ENCODE measurements at regions not wholly inside any gene's neighbourhood (a gene's known extent, or its start where the extent isn't known, plus 50 kb on each side); places are given as distances from the start of the nearest gene placed in this dataset.
"Not testable (repeated sequence)": the region's sequence is repeated elsewhere in the genome, so short reads cannot be mapped to it uniquely, and the experiment has no call there.

DNA sequence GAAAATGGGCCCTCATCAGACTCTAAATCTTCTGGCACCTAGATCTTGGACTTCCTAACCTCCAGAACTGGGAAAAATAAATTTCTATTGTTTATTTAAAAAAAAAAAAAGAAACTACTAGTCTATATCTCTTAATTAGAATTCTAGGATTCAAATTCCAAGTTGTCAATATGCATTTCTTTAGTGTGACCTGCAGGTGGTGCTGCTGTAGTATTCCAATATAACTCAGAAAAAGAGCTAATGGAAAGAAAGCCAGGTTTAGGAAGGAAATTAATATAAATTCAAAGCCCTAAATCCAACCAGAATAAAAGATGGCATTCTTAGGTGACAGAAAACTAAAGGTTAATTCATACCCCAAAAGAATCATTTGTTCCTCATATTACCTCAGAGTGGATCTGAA lies 80.0 kb upstream of the NALF2 start:
- no peaks in the 10 kb centered on the region for H3K9me3 ChIP-seq
- H3K27me3 ChIP-seq (ENCODE audit: low read depth), result no peaks in the 10 kb centered on the region
- no peak overlapping the region for H3K4me3 ChIP-seq
- intact Hi-C loops (cut with DNase I), result no loop called here
- no peak overlapping the region for H3K27ac ChIP-seq
- TF ChIP-seq, protein P1, sequence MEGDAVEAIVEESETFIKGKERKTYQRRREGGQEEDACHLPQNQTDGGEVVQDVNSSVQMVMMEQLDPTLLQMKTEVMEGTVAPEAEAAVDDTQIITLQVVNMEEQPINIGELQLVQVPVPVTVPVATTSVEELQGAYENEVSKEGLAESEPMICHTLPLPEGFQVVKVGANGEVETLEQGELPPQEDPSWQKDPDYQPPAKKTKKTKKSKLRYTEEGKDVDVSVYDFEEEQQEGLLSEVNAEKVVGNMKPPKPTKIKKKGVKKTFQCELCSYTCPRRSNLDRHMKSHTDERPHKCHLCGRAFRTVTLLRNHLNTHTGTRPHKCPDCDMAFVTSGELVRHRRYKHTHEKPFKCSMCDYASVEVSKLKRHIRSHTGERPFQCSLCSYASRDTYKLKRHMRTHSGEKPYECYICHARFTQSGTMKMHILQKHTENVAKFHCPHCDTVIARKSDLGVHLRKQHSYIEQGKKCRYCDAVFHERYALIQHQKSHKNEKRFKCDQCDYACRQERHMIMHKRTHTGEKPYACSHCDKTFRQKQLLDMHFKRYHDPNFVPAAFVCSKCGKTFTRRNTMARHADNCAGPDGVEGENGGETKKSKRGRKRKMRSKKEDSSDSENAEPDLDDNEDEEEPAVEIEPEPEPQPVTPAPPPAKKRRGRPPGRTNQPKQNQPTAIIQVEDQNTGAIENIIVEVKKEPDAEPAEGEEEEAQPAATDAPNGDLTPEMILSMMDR (IDR thresholded peaks at IDR 0.05), result no peak
- no peaks in the 10 kb centered on the region for H3K4me1 ChIP-seq
- no peak for ATAC-seq
- no peaks in the 10 kb centered on the region for H3K36me3 ChIP-seq
- DNase-seq, result no peak

DNA sequence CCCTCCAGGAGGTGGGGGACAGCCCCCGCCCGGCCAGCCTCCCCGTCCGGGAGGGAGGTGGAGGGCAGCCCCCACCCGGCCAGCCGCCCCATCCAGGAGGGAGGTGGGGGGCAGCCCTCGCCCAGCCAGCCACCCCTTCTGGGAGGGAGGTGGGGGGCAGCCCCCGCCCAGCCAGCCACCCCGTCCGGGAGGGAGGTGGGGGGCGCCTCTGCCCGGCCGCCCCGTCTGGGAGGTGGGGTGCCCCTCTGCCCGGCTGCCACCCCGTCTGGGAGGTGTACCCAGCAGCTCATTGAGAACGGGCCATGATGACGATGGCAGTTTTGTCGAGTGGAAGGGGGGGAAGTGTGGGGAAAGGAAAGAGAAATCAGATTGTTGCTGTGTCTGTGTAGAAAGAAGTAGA lies 81.9 kb upstream of the NALF2 start:
- H3K27me3 ChIP-seq (ENCODE audit: low read depth); intact Hi-C loops (cut with DNase I); ATAC-seq; H3K9me3 ChIP-seq; H3K36me3 ChIP-seq; H3K4me1 ChIP-seq; H3K4me3 ChIP-seq; DNase-seq; H3K27ac ChIP-seq: not testable (repeated sequence)

DNA sequence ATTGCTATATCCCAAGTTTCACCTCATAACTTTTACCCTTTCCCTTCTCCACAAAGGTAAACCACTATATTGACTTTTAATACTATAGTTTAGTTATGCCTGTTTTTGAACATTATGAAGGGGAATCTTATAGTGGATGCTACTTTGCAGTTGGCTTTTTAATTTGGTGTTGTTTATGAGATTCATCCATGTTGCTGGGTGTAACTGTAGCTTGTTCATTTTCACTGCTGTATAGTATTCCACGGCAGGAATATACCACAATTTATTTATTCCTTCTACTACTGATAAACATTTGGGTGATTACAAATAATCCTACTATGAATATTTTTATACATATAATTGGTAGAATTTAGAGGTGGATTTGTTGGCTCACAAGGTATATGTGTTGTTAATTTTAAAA lies 88.4 kb upstream of the NALF2 start:
- no peak for ATAC-seq
- no peaks in the 10 kb centered on the region for H3K4me1 ChIP-seq
- no peaks in the 10 kb centered on the region for H3K27me3 ChIP-seq (ENCODE audit: low read depth)
- no peak overlapping the region for H3K27ac ChIP-seq
- no peaks in the 10 kb centered on the region for H3K9me3 ChIP-seq
- intact Hi-C loops (cut with DNase I), result no loop called here
- no peaks in the 10 kb centered on the region for H3K36me3 ChIP-seq
- no peak overlapping the region for H3K4me3 ChIP-seq
- DNase-seq, result no peak
- TF ChIP-seq, protein P1 (IDR thresholded peaks at IDR 0.05), result no peak

DNA sequence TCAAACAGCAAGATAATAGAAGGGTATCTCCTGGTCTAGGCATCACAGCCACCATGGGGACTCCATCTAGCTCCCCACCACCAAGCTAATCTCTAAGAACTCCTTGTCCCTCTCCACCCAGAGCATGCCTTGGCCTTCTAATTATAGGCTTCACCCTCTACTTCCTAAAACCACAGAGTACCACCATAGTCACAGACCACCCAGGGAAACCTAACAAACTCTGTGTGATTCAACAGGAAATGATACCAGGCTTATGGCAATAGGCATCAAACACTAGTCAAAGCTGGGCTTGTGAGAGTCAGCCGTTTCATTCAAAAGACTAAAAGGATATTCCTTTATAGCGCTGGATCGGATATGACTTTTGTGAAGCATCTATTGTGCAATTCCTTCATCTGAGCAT lies 91.5 kb upstream of the NALF2 start:
- H3K4me3 ChIP-seq, result no peak overlapping the region
- TF ChIP-seq, protein P1 (IDR thresholded peaks at IDR 0.05), result no peak
- H3K27ac ChIP-seq, result no peak overlapping the region
- no peaks in the 10 kb centered on the region for H3K27me3 ChIP-seq (ENCODE audit: low read depth)
- H3K9me3 ChIP-seq, result no peaks in the 10 kb centered on the region
- DNase-seq, result no peak
- no peak for ATAC-seq
- no peaks in the 10 kb centered on the region for H3K36me3 ChIP-seq
- H3K4me1 ChIP-seq, result no peaks in the 10 kb centered on the region
- intact Hi-C loops (cut with DNase I), result no loop called here

DNA sequence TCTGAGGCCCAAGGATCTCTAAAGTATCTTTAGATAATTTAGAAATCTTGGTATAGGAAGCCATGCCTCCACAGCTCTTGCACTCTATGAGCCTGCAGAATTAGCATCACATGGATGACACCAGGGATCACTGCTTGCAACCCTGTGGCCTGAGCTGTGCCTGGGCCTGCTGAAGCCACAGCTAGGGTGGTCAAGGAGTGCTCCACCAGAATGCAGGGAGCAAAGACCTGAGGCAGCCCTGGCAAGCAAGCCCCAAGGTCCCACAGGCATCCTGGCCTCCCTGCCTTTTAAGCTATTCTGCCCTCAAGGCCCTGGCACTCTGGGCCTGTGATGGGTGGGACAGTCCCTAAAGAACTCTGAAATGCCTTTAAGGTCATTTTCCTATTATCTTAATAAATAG lies 105.2 kb upstream of the NALF2 start:
- intact Hi-C loops (cut with DNase I), result no loop called here
- ATAC-seq (no peak), DNase-seq (no peak)
- Histone ChIP-seq H3K27me3 (ENCODE audit: low read depth) (no peaks in the 10 kb centered on the region), H3K27ac (no peak overlapping the region), H3K36me3 (no peaks in the 10 kb centered on the region), H3K4me3 (no peak overlapping the region), H3K4me1 (no peaks in the 10 kb centered on the region), H3K9me3 (no peaks in the 10 kb centered on the region)
- TF ChIP-seq, protein P1 (IDR thresholded peaks at IDR 0.05), result no peak

DNA sequence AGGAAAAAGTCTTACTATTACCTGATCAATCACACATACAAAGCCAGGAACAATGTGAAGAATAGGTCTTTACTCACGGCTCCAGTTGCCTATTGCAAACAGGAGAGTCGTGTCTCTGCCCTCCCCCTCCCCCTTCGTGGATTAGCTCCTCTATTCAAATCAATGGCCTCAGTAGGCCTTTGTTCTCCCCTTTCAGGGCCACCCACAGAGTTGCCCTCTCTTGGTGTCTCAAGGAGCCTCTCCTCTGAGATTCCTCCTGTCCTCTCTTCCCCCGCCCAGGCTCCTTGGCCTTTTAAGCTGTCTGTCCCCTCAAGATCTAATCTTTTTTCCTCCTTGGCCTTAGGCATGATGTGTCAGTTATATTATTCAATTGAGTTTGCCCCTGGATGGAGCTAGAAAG lies 107.2 kb upstream of the NALF2 start:
- Histone ChIP-seq H3K4me1 (no peaks in the 10 kb centered on the region), H3K36me3 (no peaks in the 10 kb centered on the region), H3K27me3 (ENCODE audit: low read depth) (no peaks in the 10 kb centered on the region), H3K27ac (no peak overlapping the region), H3K9me3 (no peaks in the 10 kb centered on the region), H3K4me3 (no peak overlapping the region)
- intact Hi-C loops (cut with DNase I), result no loop called here
- TF ChIP-seq, protein P1 (IDR thresholded peaks at IDR 0.05), result no peak
- DNase-seq (no peak), ATAC-seq (no peak)

Measured in lower lobe of right lung (tissue), 2 donors.